GM12878 (cell line): ENCODE measurements at regions not wholly inside any gene's neighbourhood (a gene's known extent, or its start where the extent isn't known, plus 50 kb on each side); places are given as distances from the start of the nearest gene placed in this dataset.

Source experiments
- ATAC-seq: fragments of 200-7000 bp; cut with Tn5 transposase; 3 replicates; pipeline ENCODE4 v1.9.1; 2020; ENCODE audit warnings: mild to moderate bottlenecking, moderate library complexity
- BruUV-seq: library from RNA; stranded (reverse); fragments of 400-500 nt; replicated peaks from 2 replicates; lab custom pipeline; 2021; lab: Mats Ljungman, UMichigan
- CTCF ChIA-PET: fragments of 300-600 bp; sonication (Branson Sonifier 250); formaldehyde crosslinking; extraction: SDS; loops from one replicate; lab custom pipeline; 2021; ENCODE audit warnings: inconsistent platforms; lab: Yijun Ruan, JAX
- POLR2A ChIA-PET: fragments of 350-600 bp; formaldehyde crosslinking; extraction: SDS; loops from one replicate; lab custom pipeline; 2021; ENCODE audit warnings: inconsistent platforms; lab: Charles Lee
- RAD21 ChIA-PET: fragments of 300-600 bp; sonication (Branson Sonifier 250); formaldehyde crosslinking; loops from one replicate; lab custom pipeline; 2023; ENCODE audit warnings: antibody characterized with exemption; ENCODE audit not compliant: unreplicated experiment; lab: Charles Lee
- SMC1A ChIA-PET: fragments of 300-600 bp; sonication (Branson Sonifier 250); formaldehyde crosslinking; loops from one replicate; lab custom pipeline; 2023; ENCODE audit not compliant: unreplicated experiment, uncharacterized antibody; lab: Charles Lee
- DNase-seq: peaks from one replicate; pipeline ENCODE4 v3.0.0-alpha.2; 2011; ENCODE audit warnings: low read depth, low spot score
- FAIRE-seq: peaks from 3 replicates; lab custom pipeline; 2011; peaks lifted over from hg19 to GRCh38; lab: Jason Lieb, UNC
- H2AFZ ChIP-seq: 2 replicates; pipeline ENCODE4 v1.6.0; 2011; ENCODE audit warnings: low read depth, low read length, control low read depth; ENCODE audit not compliant: control insufficient read depth
- H3K27ac ChIP-seq: 2 replicates; pipeline ENCODE4 v1.5.1; 2011; ENCODE audit warnings: control low read depth; ENCODE audit not compliant: control insufficient read depth, insufficient read depth
- H3K27me3 ChIP-seq, 2 experiments: replicated peaks in 1 of 2; 2 replicates each; pipeline versions ENCODE4 v1.6.0 to v1.6.1; 2011; ENCODE audit warnings: low read length in 1 of 2; ENCODE audit not compliant: control insufficient read depth in 2 of 2, insufficient read depth in 2 of 2
- H3K36me3 ChIP-seq, 2 experiments: 2 replicates each; pipeline ENCODE4 v1.5.1; 2011; ENCODE audit warnings: low read length in 1 of 2; ENCODE audit not compliant: control insufficient read depth in 2 of 2, insufficient read depth in 2 of 2
- H3K4me1 ChIP-seq: 2 replicates; pipeline ENCODE4 v1.6.1; 2011; ENCODE audit warnings: mild to moderate bottlenecking, low read length, moderate library complexity, mixed read lengths; ENCODE audit not compliant: control insufficient read depth, insufficient read depth
- H3K4me2 ChIP-seq: 2 replicates; pipeline ENCODE4 v1.6.0; 2011; ENCODE audit warnings: control low read depth; ENCODE audit not compliant: control insufficient read depth, insufficient read depth
- H3K4me3 ChIP-seq: fragments of 200-600 bp; sonication (generic); 2 replicates; pipeline ENCODE4 v1.5.1; 2016
- H3K79me2 ChIP-seq: 2 replicates; pipeline ENCODE4 v1.6.0; 2011; ENCODE audit warnings: low read length; ENCODE audit not compliant: control insufficient read depth, insufficient read depth
- H3K9ac ChIP-seq: 2 replicates; pipeline ENCODE4 v1.8.0; 2011; ENCODE audit warnings: low read length, control low read depth, mixed read lengths; ENCODE audit not compliant: control insufficient read depth, insufficient read depth
- H3K9me3 ChIP-seq: replicated peaks from 3 replicates; pipeline ENCODE4 v1.5.1; 2011; ENCODE audit warnings: mild to moderate bottlenecking, low read length; ENCODE audit not compliant: control insufficient read depth, insufficient read depth
- H4K20me1 ChIP-seq: 2 replicates; pipeline ENCODE4 v1.6.0; 2011; ENCODE audit not compliant: control insufficient read depth, insufficient read depth
- CBFB ChIP-seq: IDR thresholded peaks from 2 replicates; pipeline ENCODE4 v1.6.1; 2016; ENCODE audit warnings: antibody characterized with exemption, low read depth
- EED ChIP-seq: sonication (generic); IDR thresholded peaks from 2 replicates; pipeline ENCODE4 v1.6.1; 2016; ENCODE audit warnings: antibody characterized with exemption, low read depth
- MYC ChIP-seq: IDR thresholded peaks from 2 replicates; pipeline ENCODE4 v1.6.1; 2011; ENCODE audit warnings: mild to moderate bottlenecking, low read length, moderate library complexity, inconsistent platforms; ENCODE audit not compliant: insufficient read depth, insufficient replicate concordance, insufficient read length, severe bottlenecking
- RB1 ChIP-seq: fragments of 450-650 bp; formaldehyde crosslinking; IDR thresholded peaks from 2 replicates; pipeline ENCODE4 v1.6.1; 2017; ENCODE audit warnings: mild to moderate bottlenecking, borderline replicate concordance
- RFX5 ChIP-seq: IDR thresholded peaks from 2 replicates; pipeline ENCODE4 v1.6.1; 2011; ENCODE audit warnings: low read depth, low read length, improper control_type of control experiment
- SMC3 ChIP-seq: IDR thresholded peaks from 2 replicates; pipeline ENCODE4 v1.6.1; 2011; ENCODE audit warnings: low read length, improper control_type of control experiment, borderline replicate concordance
- YBX1 ChIP-seq: fragments of 450-650 bp; IDR thresholded peaks from 2 replicates; pipeline ENCODE4 v1.6.1; 2016; ENCODE audit warnings: antibody characterized with exemption
- WGBS: methylation state at CpG from one replicate; pipeline ENCODE4 v1.1.6; 2016; ENCODE audit warnings: low lambda C conversion rate; ENCODE audit not compliant: insufficient replicate concordance, insufficient coverage; ENCODE audit errors: missing lambda C conversion rate; 5-methylcytosine and 5-hydroxymethylcytosine counted together
- in situ Hi-C: fragments of 300-500 bp; cut with MboI; formaldehyde crosslinking; loops from 9 replicates; pipeline ENCODE4 v1.14.3; 2018; ENCODE audit warnings: mixed read lengths
- intact Hi-C: fragments of 100-400 bp; cut with micrococcal nuclease; formaldehyde crosslinking; loops from one replicate; pipeline ENCODE4 v1.14.2; 2022; ENCODE audit not compliant: unreplicated experiment
- TF ChIP-seq, protein P1 (sequence below): fragments of 450-650 bp; IDR thresholded peaks from 2 replicates; pipeline ENCODE4 v1.6.1; 2018; ENCODE audit warnings: borderline replicate concordance, mild to moderate bottlenecking; ENCODE audit not compliant: partially characterized antibody
- TF ChIP-seq, protein P2 (sequence below): fragments of 450-650 bp; IDR thresholded peaks from 2 replicates; pipeline ENCODE4 v1.6.1; 2018; ENCODE audit warnings: mild to moderate bottlenecking, low read depth, moderate library complexity; ENCODE audit not compliant: partially characterized antibody

DNA sequence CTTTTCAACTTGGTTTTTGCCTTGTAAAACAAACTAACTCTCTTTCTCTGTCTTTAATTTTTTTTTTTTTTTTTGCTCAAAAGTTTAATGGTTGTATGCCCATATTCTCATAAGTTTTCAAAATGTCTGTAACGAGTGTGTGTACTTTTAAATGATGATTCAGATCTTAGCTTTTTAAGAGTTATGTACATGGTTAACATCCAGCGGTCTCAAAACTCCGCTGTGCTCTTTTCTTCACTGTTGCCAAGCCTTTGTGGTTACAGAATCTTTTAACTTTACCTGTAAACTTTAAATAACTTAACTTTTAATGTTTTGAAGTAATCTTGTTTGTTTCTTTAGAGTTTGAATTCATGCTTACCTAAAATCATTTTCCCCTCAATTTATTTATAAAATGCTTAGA is 133.0 kb downstream of the SAMD5 start (continued):
- TF ChIP-seq, protein P1, sequence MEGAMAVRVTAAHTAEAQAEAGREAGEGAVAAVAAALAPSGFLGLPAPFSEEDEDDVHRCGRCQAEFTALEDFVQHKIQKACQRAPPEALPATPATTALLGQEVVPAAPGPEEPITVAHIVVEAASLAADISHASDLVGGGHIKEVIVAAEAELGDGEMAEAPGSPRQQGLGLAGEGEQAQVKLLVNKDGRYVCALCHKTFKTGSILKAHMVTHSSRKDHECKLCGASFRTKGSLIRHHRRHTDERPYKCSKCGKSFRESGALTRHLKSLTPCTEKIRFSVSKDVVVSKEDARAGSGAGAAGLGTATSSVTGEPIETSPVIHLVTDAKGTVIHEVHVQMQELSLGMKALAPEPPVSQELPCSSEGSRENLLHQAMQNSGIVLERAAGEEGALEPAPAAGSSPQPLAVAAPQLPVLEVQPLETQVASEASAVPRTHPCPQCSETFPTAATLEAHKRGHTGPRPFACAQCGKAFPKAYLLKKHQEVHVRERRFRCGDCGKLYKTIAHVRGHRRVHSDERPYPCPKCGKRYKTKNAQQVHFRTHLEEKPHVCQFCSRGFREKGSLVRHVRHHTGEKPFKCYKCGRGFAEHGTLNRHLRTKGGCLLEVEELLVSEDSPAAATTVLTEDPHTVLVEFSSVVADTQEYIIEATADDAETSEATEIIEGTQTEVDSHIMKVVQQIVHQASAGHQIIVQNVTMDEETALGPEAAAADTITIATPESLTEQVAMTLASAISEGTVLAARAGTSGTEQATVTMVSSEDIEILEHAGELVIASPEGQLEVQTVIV, result no peak
- no peak for TF ChIP-seq RB1
- TF ChIP-seq RFX5, result no peak
- TF ChIP-seq CBFB, result no peak
- no peak for TF ChIP-seq MYC
- TF ChIP-seq, all 136 proteins: peak for 0

DNA sequence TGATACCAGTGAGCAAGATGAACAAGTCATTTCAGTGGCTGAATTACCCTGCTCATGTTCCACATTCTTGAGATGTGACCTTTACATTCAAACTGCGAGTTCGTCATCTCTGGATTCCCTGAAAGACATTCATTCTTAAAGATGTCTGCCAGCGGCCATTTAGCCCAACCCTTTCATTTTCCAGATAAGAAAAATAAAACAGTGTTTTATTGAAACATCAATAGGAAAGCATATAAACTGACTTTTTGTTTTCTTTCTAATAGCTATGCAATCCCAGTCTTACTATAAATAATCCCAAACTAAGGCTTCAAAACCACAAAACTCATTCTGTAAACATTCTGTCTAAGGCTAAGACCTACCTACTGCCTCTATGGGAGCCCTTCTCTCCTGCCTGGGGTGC is 134.0 kb downstream of the SAMD5 start:
- FAIRE-seq, result no peak
- 24% methylated on average over 3 of the region's 3 CpGs for WGBS
- H4K20me1 ChIP-seq, result no peaks in the 10 kb centered on the region
- no peaks in the 10 kb centered on the region for H3K4me1 ChIP-seq
- H3K27ac ChIP-seq, result no peak overlapping the region
- SMC1A ChIA-PET, result no interaction called here
- no peak overlapping the region for H3K9ac ChIP-seq
- no peaks in the 10 kb centered on the region for H3K79me2 ChIP-seq
- no peaks in the 10 kb centered on the region for H3K9me3 ChIP-seq
- no peak overlapping the region for H2AFZ ChIP-seq
- intact Hi-C loops (no loop called here), in situ Hi-C loops (no loop called here)
- H3K27me3 ChIP-seq, result no peaks in the 10 kb centered on the region; a peak in 1 of 4 replicates
- TF ChIP-seq, protein P2, sequence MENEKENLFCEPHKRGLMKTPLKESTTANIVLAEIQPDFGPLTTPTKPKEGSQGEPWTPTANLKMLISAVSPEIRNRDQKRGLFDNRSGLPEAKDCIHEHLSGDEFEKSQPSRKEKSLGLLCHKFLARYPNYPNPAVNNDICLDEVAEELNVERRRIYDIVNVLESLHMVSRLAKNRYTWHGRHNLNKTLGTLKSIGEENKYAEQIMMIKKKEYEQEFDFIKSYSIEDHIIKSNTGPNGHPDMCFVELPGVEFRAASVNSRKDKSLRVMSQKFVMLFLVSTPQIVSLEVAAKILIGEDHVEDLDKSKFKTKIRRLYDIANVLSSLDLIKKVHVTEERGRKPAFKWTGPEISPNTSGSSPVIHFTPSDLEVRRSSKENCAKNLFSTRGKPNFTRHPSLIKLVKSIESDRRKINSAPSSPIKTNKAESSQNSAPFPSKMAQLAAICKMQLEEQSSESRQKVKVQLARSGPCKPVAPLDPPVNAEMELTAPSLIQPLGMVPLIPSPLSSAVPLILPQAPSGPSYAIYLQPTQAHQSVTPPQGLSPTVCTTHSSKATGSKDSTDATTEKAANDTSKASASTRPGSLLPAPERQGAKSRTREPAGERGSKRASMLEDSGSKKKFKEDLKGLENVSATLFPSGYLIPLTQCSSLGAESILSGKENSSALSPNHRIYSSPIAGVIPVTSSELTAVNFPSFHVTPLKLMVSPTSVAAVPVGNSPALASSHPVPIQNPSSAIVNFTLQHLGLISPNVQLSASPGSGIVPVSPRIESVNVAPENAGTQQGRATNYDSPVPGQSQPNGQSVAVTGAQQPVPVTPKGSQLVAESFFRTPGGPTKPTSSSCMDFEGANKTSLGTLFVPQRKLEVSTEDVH, result no peak
- TF ChIP-seq YBX1 (no peak), SMC3 (no peak), EED (no peak)
- CTCF ChIA-PET, result no interaction called here
- no peak for ATAC-seq
- H3K36me3 ChIP-seq, result no peaks in the 10 kb centered on the region
- H3K4me2 ChIP-seq, result no peak overlapping the region
- no peak overlapping the region for H3K4me3 ChIP-seq
- POLR2A ChIA-PET, result no interaction called here
- BruUV-seq, result no TSS peak
- no peak for DNase-seq
- RAD21 ChIA-PET, result no interaction called here
